ENCODE measurements at regions not wholly inside any gene's neighbourhood (a gene's known extent, or its start where the extent isn't known, plus 50 kb on each side); places are given as distances from the start of the nearest gene placed in this dataset.

DNA sequence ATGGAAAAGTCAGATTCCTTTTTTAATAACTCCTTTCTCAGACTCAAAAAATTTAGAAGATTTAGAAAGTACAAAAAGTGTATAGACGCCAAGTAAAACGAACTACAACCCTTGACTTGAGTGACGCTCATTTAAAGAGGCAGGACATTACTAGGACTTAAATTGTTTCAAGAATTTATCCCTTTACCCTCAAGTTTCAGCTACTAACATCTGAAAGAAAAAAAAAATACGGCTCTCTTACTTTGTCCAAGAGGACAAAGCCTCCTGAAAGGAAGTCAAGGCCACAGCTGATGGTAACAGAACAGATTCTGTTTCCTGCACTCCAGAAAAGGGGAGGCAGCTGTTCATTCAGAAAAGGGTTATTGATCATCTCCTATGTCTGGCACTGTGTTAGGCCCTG, 57.6 kb upstream of the PKDCC start:
- Histone ChIP-seq H3K4me1 (ENCODE audit: control insufficient read depth in 1 of 2, insufficient read depth in 1 of 2, low read depth in 1 of 2, low read length in 1 of 2) (no peaks in the 10 kb centered on the region), H3K4me3 (ENCODE audit: low read depth in 1 of 2, low read length in 1 of 2) (no peak overlapping the region)

DNA sequence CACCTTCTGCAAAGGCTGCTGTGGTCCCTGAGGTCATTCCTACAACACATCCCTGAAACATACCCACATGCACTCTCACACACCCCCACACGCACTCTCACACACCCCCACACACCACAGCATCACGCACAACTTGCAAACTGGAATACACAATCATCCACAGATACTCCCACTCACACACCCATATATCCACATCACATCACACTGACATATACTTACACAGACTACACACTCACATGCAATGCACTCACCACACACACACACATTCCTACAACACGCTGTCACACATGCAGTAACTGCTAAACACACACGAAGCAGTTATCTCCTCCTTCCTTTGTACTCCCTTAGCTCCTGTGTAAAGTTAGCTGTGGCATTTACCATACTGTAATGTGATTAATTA, 57.1 kb upstream of the PKDCC start:
- Histone ChIP-seq H3K9me3 (no peaks in the 10 kb centered on the region), H3K36me3 (no peaks in the 10 kb centered on the region), H3K4me3 (ENCODE audit: low read depth in 1 of 2, low read length in 1 of 2) (no peak overlapping the region), H3K27ac (no peak overlapping the region), H3K4me1 (ENCODE audit: control insufficient read depth in 1 of 2, insufficient read depth in 1 of 2, low read depth in 1 of 2, low read length in 1 of 2) (no peaks in the 10 kb centered on the region), H3K27me3 (peaks cover 4% of the 10 kb centered on the region)
- TF ChIP-seq, protein P1, sequence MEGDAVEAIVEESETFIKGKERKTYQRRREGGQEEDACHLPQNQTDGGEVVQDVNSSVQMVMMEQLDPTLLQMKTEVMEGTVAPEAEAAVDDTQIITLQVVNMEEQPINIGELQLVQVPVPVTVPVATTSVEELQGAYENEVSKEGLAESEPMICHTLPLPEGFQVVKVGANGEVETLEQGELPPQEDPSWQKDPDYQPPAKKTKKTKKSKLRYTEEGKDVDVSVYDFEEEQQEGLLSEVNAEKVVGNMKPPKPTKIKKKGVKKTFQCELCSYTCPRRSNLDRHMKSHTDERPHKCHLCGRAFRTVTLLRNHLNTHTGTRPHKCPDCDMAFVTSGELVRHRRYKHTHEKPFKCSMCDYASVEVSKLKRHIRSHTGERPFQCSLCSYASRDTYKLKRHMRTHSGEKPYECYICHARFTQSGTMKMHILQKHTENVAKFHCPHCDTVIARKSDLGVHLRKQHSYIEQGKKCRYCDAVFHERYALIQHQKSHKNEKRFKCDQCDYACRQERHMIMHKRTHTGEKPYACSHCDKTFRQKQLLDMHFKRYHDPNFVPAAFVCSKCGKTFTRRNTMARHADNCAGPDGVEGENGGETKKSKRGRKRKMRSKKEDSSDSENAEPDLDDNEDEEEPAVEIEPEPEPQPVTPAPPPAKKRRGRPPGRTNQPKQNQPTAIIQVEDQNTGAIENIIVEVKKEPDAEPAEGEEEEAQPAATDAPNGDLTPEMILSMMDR (IDR thresholded peaks at IDR 0.05): no peak

More for the DNA sequence above, 57.6 kb upstream of the PKDCC start:
- TF ChIP-seq, protein P1 (IDR thresholded peaks at IDR 0.05): no peak
- peaks cover 4% of the 10 kb centered on the region for H3K27me3 ChIP-seq
- no peaks in the 10 kb centered on the region for H3K36me3 ChIP-seq
- H3K27ac ChIP-seq: no peak overlapping the region
- H3K9me3 ChIP-seq: no peaks in the 10 kb centered on the region

DNA sequence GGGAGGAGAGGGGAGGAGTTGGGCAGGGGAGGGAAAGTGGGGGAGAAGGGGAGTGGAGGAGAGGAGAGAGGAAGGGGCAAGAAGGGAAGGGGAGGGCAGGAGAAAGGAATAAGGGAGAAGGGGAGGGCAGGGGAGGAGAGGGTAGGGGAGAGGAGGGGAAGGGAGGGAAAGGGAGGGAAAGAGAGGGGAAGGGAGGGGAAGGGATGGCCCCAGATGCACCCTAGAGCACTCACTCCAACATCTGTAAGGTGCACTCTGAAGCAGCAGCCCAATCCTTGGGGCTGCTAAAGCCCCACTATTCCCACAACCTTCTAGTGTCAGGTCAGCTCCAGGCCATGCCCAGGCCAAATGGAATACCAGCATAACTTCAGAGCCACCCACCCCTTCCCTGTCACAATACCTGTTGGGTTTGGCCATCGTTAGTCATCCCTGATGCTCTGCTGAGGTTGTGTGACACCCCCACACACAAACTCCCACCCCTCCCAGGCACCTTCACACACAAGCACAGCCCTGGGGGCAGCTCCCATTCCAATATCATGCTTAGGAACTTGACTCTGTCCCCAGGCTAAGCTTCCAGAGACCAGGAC, 55.7 kb upstream of the PKDCC start:
- Histone ChIP-seq H3K27ac (no peak overlapping the region), H3K9me3 (no peaks in the 10 kb centered on the region), H3K36me3 (no peaks in the 10 kb centered on the region), H3K27me3 (peaks cover 4% of the 10 kb centered on the region), H3K4me1 (ENCODE audit: control insufficient read depth in 1 of 2, insufficient read depth in 1 of 2, low read depth in 1 of 2, low read length in 1 of 2) (no peaks in the 10 kb centered on the region), H3K4me3 (ENCODE audit: low read depth in 1 of 2, low read length in 1 of 2) (no peak overlapping the region)
- TF ChIP-seq, protein P1 (IDR thresholded peaks at IDR 0.05): no peak

DNA sequence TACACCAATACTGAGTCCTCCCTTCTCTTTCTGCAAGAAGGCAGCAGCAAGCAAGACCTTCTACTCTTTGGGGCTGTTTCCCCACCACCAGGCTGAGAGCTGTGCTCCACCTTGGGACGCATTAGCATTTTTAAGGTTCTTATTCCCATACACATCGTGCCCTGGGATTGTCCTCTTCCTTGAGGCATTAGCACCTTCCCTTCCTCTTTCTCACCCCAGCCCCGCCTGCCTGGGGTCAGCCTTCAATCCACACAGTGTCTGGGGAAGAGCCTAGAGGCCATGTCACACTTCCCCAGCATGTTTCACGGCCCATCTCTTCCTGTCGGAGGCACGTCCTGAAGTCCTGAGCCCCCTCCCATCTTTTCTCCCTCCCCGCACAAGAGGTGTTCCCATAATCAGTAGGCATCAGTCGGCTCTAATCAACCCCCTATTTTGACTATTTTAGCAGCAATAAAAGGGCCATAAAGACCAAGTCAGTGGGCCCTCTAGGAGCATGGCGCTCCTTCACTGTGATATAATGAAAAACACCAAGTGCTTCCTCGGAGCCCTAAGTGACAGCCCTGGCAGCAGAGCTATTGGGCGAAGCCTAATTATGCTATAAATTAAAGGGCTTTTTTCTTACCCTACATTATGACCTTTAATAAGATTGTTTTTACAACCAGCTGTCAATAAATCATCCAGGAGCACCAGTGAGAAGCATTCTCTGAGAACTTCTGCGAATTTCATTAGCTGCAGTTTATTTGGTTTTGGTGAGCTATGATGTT, 55.0 kb upstream of the PKDCC start:
- no peaks in the 10 kb centered on the region for H3K36me3 ChIP-seq
- TF ChIP-seq, protein P1 (IDR thresholded peaks at IDR 0.05): no peak

DNA sequence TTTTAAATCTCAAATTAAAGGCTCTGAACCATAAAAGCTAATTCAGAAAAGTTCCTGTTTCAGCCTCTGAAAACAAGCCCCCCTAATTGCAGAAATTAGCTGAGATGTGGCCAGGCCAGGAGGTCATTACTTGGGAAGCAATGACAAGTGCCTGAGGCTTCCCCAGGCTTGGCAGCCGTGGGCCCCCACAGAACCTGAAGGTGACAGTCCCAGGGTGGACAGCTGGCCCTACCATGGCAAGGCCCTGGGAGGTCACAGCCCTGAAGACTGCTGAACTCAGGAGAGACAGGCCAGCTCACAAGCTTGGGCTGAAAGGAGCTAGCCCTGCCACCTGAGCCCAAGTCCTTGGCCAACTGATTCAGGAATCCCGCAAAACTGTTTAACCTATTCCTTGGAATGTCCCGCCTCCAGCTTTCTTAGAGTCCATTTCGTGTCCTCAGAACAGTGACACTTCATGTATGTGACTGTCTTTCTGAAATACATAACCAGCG, 54.3 kb upstream of the PKDCC start:
- Histone ChIP-seq H3K27ac (no peak overlapping the region), H3K4me1 (ENCODE audit: control insufficient read depth in 1 of 2, insufficient read depth in 1 of 2, low read depth in 1 of 2, low read length in 1 of 2) (no peaks in the 10 kb centered on the region), H3K9me3 (no peaks in the 10 kb centered on the region), H3K27me3 (peaks cover 4% of the 10 kb centered on the region), H3K36me3 (no peaks in the 10 kb centered on the region), H3K4me3 (ENCODE audit: low read depth in 1 of 2, low read length in 1 of 2) (no peak overlapping the region)
- TF ChIP-seq, protein P1 (IDR thresholded peaks at IDR 0.05): no peak

More for the DNA sequence above, 55.0 kb upstream of the PKDCC start:
- Histone ChIP-seq H3K27ac (no peak overlapping the region), H3K9me3 (no peaks in the 10 kb centered on the region), H3K4me1 (ENCODE audit: control insufficient read depth in 1 of 2, insufficient read depth in 1 of 2, low read depth in 1 of 2, low read length in 1 of 2) (no peaks in the 10 kb centered on the region), H3K27me3 (peaks cover 4% of the 10 kb centered on the region), H3K4me3 (ENCODE audit: low read depth in 1 of 2, low read length in 1 of 2) (no peak overlapping the region)
